Activated CD8-positive, alpha-beta memory T cell treated with anti-CD3 and anti-CD28 coated beads for 36 hours (primary cell): ENCODE measurements at regions not wholly inside any gene's neighbourhood (a gene's known extent, or its start where the extent isn't known, plus 50 kb on each side); places are given as distances from the start of the nearest gene placed in this dataset.

Source experiments
- CTCF ChIA-PET: fragments of 350-600 bp; sonication (Branson Sonifier 250); formaldehyde crosslinking; loops from one replicate; lab custom pipeline; 2021; ENCODE audit warnings: antibody characterized with exemption; lab: Charles Lee
- POLR2A ChIA-PET: fragments of 350-600 bp; sonication (Branson Sonifier 250); formaldehyde crosslinking; loops from one replicate; lab custom pipeline; 2021; ENCODE audit warnings: antibody characterized with exemption; lab: Charles Lee

GRCh38 chr2:13584020-13584419, 867.3 kb downstream of the TRIB2 start:
- CTCF ChIA-PET = no interaction called here
- POLR2A ChIA-PET = no interaction called here

- ChIA-PET CTCF (no interaction called here), POLR2A (no interaction called here)
Observed at GRCh38 chr2:13585732-13586131, 869.0 kb downstream of the TRIB2 start.

GRCh38 chr2:13596233-13596632, 879.5 kb downstream of the TRIB2 start:
- POLR2A ChIA-PET = no interaction called here
- CTCF ChIA-PET = no interaction called here

- POLR2A ChIA-PET = no interaction called here
- CTCF ChIA-PET = no interaction called here
Observed at GRCh38 chr2:13597176-13597575, 880.4 kb downstream of the TRIB2 start.

- ChIA-PET POLR2A (no interaction called here), CTCF (no interaction called here)
Observed at GRCh38 chr2:13601506-13601905, 884.8 kb downstream of the TRIB2 start.

GRCh38 chr2:13604951-13605661, 888.4 kb downstream of the TRIB2 start:
- ChIA-PET CTCF (no interaction called here), POLR2A (no interaction called here)

GRCh38 chr2:13607139-13607538, 890.4 kb downstream of the TRIB2 start:
- CTCF ChIA-PET = no interaction called here
- POLR2A ChIA-PET = no interaction called here

- ChIA-PET CTCF (no interaction called here), POLR2A (no interaction called here)
Observed at GRCh38 chr2:13611939-13612338, 895.2 kb downstream of the TRIB2 start.

- ChIA-PET POLR2A (no interaction called here), CTCF (no interaction called here)
Observed at GRCh38 chr2:13616059-13616458, 899.3 kb downstream of the TRIB2 start.

- CTCF ChIA-PET = no interaction called here
- POLR2A ChIA-PET = no interaction called here
Observed at GRCh38 chr2:13616616-13617015, 899.9 kb downstream of the TRIB2 start.

- POLR2A ChIA-PET = no interaction called here
- CTCF ChIA-PET = no interaction called here
Observed at GRCh38 chr2:13628122-13628521, 911.4 kb downstream of the TRIB2 start.

- CTCF ChIA-PET = no interaction called here
- POLR2A ChIA-PET = no interaction called here
Observed at GRCh38 chr2:13638181-13638580, 921.4 kb downstream of the TRIB2 start.

- ChIA-PET CTCF (no interaction called here), POLR2A (no interaction called here)
Observed at GRCh38 chr2:13649918-13650317, 933.2 kb downstream of the TRIB2 start.

- CTCF ChIA-PET = no interaction called here
- POLR2A ChIA-PET = no interaction called here
Observed at GRCh38 chr2:13650586-13651180, 933.9 kb downstream of the TRIB2 start.

GRCh38 chr2:13651684-13652131, 935.0 kb downstream of the TRIB2 start:
- POLR2A ChIA-PET = no interaction called here
- CTCF ChIA-PET = no interaction called here

- ChIA-PET POLR2A (no interaction called here), CTCF (no interaction called here)
Observed at GRCh38 chr2:13652531-13653313, 936.0 kb downstream of the TRIB2 start.

GRCh38 chr2:13654416-13654815, 937.7 kb downstream of the TRIB2 start:
- CTCF ChIA-PET = no interaction called here
- POLR2A ChIA-PET = no interaction called here

- ChIA-PET CTCF (no interaction called here), POLR2A (no interaction called here)
Observed at GRCh38 chr2:13660231-13660630, 943.5 kb downstream of the TRIB2 start.

- CTCF ChIA-PET = no interaction called here
- POLR2A ChIA-PET = no interaction called here
Observed at GRCh38 chr2:13662055-13662454, 945.3 kb downstream of the TRIB2 start.

- ChIA-PET POLR2A (no interaction called here), CTCF (no interaction called here)
Observed at GRCh38 chr2:13666582-13667414, 950.1 kb downstream of the TRIB2 start.
